ENCODE measurements at regions not wholly inside any gene's neighbourhood (a gene's known extent, or its start where the extent isn't known, plus 50 kb on each side); places are given as distances from the start of the nearest gene placed in this dataset.

- DNase-seq = peak; percentile 45
Measured at GRCh38 chr18:45505497-45506206, 109.6 kb upstream of the SLC14A2 start.

DNA sequence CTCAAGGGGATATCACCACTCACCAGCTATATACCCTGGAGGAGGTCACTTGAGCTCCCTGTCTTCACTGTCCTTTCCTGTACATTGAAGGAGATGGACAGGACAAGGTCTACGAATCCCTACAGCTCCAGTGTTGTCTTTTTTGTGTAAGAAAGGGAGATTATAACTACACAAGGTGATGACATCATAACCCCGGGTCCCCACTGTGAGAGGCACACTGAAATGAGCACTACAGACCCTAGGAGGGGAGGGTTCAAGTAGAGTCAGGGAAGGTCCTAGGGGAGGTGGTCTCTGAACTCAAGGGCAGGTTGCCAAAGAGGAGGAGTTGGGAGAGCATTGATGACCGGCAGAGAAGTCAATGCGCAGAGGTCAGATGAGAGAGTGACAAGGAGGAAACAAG is 108.3 kb upstream of the SLC14A2 start:
- no peak for DNase-seq

- no peak for DNase-seq
Measured at GRCh38 chr18:45509535-45509934, 105.7 kb upstream of the SLC14A2 start.

DNA sequence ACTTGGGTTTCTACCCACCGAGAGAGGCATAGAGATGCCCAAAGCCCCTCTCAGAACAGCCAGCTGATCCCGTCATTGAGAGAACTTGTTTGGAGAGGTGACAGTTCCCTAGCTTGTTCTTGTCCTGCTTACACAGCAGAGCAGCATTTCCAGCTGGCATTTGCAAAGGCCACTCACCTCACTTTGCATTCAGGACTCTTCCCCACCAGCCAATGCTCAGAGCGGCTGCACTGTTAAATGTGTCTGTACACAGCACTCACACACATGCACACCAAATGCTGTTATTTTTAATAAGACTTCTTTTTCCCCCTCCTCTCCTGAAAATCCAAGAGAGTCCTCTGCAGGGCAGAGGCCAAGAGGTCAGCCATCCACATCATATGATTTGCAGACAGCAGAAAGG is 104.6 kb upstream of the SLC14A2 start:
- DNase-seq = no peak

DNA sequence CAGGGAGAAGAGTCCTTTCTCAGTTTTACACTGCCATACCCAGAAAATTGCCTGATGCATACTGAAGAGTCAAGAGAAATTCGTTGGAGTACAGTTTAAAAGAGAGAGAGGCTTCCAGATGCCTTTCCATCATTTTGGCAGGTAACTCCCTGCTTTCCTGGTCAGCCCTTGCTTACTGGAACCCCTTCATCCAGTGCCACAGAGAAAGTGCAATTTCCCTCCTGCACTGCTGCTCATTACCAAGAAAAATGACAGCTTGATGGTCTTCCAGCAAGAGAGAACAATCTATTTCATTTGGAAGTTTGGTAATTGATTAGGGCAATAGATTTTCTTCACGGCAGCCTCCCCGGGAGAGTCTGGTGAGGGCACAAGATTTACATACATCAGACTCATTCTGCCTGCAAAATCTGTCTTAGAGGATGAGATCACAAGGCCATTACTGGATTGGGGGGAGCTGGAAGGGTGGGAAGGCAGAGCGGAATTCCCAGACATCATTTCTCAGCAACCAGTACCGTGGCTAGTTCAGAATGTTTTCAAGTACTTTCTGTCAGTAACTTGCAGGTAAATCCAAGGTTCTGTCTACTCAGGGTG is 102.8 kb upstream of the SLC14A2 start:
- DNase-seq = no peak

- DNase-seq = peak; percentile 81
Measured at GRCh38 chr18:45517181-45517741, 98.0 kb upstream of the SLC14A2 start.

DNA sequence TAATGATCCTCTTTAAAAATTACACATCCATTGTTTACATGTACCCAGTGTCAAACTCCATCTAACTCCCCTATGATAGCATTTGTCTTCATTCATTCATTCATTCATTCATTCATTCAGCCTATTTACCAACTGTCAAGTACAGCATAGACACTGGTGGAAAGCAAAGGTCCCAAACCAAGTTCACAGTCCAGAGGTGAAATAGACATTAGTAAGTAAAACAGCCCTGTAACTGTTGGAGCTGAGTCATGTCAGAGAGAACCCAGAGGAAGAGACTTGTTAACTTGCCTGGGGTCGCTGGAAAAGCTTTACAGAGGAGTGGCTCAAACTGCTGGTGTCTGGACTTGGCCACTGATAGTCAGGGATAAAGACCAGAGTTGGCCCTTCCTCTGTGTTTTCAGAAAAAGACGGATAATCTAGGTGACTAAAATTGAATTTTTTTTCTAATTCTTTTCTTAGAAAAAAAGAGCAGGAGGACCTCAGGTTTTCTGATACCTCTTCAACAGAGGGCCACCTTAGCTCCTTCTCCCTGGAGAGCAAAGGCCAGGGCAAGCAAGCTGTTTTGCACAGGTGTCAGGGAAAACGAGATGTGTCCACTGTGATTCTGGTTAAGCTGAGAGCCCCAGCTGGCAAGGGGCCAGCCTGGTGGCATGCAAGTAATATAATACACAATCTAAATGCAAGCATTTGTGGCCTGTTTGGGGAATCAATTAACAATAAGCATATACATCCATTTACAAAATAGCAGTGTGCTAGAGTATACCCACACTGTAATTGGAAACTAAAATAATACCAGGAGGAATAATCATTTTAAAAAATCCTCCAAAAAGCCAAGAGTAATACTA is 96.7 kb upstream of the SLC14A2 start:
- DNase-seq = no peak

GRCh38 chr18:45519411-45520280 is 95.6 kb upstream of the SLC14A2 start:
- no peak for DNase-seq

GRCh38 chr18:45521136-45521535 is 94.1 kb upstream of the SLC14A2 start:
- DNase-seq = no peak

- DNase-seq = no peak
Measured at GRCh38 chr18:45521777-45522176, 93.5 kb upstream of the SLC14A2 start.

- DNase-seq = no peak
Measured at GRCh38 chr18:45522371-45522770, 92.9 kb upstream of the SLC14A2 start.

- no peak for DNase-seq
Measured at GRCh38 chr18:45525301-45525700, 90.0 kb upstream of the SLC14A2 start.

DNA sequence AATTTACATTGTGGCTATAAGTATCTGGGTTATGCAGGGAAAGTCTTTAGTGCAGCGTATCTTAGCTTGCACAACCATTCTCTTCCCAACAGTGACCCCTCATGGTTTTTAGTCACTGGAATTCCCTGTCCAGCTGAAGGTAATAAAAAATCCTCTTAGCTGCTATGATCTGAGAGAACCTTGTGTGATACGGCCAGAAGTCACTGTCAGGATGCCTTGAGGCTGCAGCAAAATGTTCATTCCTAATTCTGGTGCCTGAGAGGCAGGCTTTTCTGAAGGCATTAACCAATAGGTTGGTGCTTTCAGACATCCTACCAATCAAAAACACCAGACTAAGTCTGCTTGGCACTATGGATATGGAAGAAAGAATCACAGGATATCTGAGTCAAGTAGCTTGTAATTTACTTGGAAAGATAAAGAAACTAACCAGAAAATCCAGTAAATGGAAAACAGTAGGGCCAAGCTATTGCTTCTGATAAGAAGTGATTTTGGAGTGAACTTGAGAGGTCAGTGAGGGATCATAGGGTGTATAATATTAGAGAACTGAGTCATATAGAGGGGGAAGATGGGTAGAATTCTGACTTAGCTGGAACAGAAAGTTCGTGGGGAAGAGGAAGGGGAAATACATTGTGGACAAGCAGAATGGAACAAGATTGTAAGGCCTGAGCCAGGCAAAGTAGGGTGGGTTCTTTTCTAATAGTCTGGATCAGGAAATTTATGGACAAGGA is 89.0 kb upstream of the SLC14A2 start:
- peak; percentile 58 for DNase-seq

- DNase-seq = no peak
Measured at GRCh38 chr18:45527891-45528290, 87.4 kb upstream of the SLC14A2 start.

GRCh38 chr18:45528712-45529336 is 86.5 kb upstream of the SLC14A2 start:
- no peak for DNase-seq

DNA sequence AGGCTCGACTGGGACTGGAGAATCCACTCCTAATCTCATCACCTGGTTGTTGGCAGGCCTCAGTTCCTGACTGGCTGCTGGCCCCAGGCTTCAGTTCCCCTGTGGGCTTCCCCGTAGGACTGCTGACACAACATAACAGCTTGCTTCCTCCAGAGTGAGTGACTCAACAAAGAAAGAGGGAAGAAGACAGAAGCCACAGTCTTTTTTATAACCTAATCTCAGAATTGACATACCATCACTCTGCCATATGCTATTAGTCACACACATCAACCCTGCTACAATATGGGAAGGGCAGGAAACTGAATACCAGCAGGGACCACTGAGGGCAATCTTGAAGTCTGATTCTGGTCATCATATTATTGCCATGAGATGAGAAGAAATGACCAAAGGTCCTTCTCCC is 76.8 kb upstream of the SLC14A2 start:
- no peak for DNase-seq

GRCh38 chr18:45539491-45539891 is 75.8 kb upstream of the SLC14A2 start:
- DNase-seq = no peak

DNA sequence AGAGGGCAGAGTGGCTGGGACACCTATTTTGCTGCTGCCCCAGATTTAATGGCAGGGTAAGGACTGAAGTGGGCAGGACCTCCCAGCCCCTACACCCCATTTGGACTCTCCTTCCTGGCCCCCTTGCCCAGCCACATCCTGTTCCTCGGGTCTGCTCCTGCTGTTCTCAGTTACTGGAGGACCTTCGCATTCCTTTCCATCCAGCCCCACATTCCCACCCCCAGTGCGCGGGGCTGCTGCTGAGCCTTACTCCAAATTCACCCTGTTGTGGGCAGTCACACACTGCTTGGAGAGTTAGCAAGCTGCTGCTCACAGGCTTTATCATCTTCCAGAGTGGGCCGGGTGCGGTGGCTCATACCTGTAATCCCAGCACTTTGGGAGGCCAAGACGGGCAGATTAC is 75.2 kb upstream of the SLC14A2 start:
- DNase-seq = no peak

DNA sequence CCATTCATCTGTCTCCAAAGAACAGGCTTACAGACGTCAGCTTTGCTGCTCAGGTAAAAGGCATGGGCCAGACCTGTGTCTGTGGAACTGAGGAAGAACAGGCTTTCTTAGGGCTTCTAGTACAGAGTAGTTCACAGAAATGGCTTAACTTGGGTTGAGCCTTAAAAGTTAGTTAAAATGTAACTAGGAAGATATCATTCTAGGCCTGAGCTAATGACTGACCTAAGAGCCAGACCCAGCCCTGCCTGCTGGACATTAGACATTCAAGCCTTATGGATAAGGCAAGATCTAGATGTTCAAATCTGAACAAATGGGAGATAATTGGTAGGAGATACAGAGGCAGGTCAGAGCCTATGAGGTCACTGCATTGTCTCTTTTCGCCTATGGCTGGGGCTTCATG is 73.9 kb upstream of the SLC14A2 start:
- no peak for DNase-seq

DNA sequence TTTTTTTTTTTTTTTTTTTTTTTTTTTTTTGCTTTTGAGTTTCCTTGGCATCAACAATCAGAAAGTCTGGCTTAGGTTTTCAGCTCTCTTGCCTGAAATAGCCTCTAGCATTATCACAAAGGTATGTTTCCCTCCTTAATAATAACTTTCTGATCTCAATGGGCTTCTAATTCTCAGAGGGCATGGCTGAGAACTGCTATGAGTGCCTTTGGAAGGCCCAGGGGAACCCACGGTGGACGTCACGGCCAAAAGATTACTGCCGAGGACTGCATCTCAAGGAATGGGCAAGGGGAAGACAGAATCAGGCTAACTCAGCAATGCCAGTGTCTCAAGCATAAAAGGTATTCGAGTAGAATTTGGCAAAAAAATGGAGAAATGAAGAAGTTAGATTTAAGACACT is 73.2 kb upstream of the SLC14A2 start:
- DNase-seq = no peak

DNA sequence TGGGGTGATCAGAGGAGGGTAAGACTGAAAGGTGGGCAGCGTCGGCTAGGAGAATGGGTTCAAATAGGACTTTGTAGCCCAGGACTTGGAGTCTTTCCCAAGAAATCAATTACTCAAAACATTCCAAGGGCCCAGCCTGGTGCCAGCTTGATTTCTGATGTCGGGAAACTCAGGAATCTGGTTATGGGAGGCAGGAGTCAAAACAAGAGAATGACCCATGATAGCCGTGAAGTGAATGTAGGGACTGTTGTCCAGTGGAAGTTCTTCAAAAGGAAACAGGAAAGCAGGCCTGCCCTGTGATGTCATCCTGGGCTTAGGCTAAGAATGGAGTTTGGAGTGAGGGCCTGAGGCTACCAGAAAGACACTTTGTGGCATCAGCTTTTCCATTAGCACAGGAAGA is 67.4 kb upstream of the SLC14A2 start:
- DNase-seq = no peak

All from eye (tissue), 1 donor.